ENCODE measurements at regions not wholly inside any gene's neighbourhood (a gene's known extent, or its start where the extent isn't known, plus 50 kb on each side); places are given as distances from the start of the nearest gene placed in this dataset.

DNA sequence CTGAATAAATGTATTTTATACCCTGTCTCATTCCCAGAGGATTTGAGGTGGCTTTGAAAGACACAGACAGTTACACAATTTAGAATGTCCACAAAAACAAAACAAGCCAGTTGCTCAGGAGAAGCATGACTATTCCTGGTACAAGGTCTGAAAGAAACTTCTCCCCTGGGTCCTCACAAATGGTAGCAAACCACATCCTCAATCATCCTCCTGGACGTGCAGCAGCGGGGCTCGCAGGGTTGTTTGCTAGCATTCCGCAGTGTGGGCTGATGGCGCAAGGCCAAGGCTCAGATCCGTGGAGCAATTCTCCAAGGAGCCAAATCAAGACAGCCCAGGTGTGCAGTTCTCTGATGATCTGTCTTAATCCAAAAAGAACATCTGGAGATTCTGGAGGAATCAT lies 210.3 kb downstream of the ACTL7B start:
- H3K9me1 ChIP-seq (replicated peaks; ENCODE audit: control insufficient read depth, extremely low read depth, insufficient read depth, low read length) = no peaks in the 10 kb centered on the region
- ChIA-PET POLR2A (no interaction called here), CTCF (no interaction called here)
- H3K9me3 ChIP-seq (replicated peaks; ENCODE audit: control insufficient read depth, insufficient read depth, low read length) = no peaks in the 10 kb centered on the region
- BruUV-seq (replicated peaks) = no TSS peak
- TF ChIP-seq POLR2A (IDR thresholded peaks at IDR 0.05; ENCODE audit: low read depth, low read length) (no peak), EZH2 (IDR thresholded peaks at IDR 0.05; ENCODE audit: borderline replicate concordance, low read depth, low read length, severe bottlenecking) (no peak), JUN (IDR thresholded peaks at IDR 0.05; ENCODE audit: borderline replicate concordance, insufficient read depth, insufficient read length, low read depth) (no peak), POLR2AphosphoS5 (IDR thresholded peaks at IDR 0.05; ENCODE audit: insufficient read depth, low read depth, low read length) (no peak), MYC (IDR thresholded peaks at IDR 0.05; ENCODE audit: low read depth, low read length) (no peak), GATA2 (IDR thresholded peaks at IDR 0.05; ENCODE audit: insufficient read depth, insufficient read length, low read depth, low read length) (no peak), MAX (IDR thresholded peaks at IDR 0.05; ENCODE audit: insufficient read depth, insufficient read length) (no peak), FOS (IDR thresholded peaks at IDR 0.05; ENCODE audit: borderline replicate concordance, insufficient read depth, low read length) (no peak), CTCF (IDR thresholded peaks at IDR 0.05; ENCODE audit: extremely low read depth in 1 of 2, insufficient read depth in 1 of 2, low read depth in 1 of 2, low read length in 2 of 2) (no peak)
- no peaks in the 10 kb centered on the region for H3K27me3 ChIP-seq (ENCODE audit: control insufficient read depth in 2 of 2, insufficient read depth in 2 of 2, low read length in 2 of 2)
- H3K79me2 ChIP-seq (ENCODE audit: control insufficient read depth, insufficient read depth, low read length) = no peaks in the 10 kb centered on the region
- no peaks in the 10 kb centered on the region for H4K20me1 ChIP-seq (replicated peaks; ENCODE audit: control insufficient read depth, extremely low read depth, insufficient read depth, low read length)
- H3K4me2 ChIP-seq (ENCODE audit: insufficient read depth, low read length) = no peak overlapping the region
- no peak overlapping the region for H3K4me3 ChIP-seq (replicated peaks in 1 of 3; ENCODE audit: insufficient read depth in 1 of 3, low read depth in 1 of 3, low read length in 3 of 3)
- dilution Hi-C loops (cut with MboI; ENCODE audit: extremely low pct_ligation_motif_present, low sequenced_read_pairs) (no loop called here), intact Hi-C loops (cut with micrococcal nuclease) (no loop called here)
- H3K9ac ChIP-seq (replicated peaks; ENCODE audit: extremely low read depth, insufficient read depth, low read length) = no peak overlapping the region
- DNase-seq (ENCODE audit: low read depth, low spot score) (no peak), FAIRE-seq (no peak)
- no peaks in the 10 kb centered on the region for H3K36me3 ChIP-seq (ENCODE audit: control insufficient read depth in 2 of 2, extremely low read depth in 1 of 2, insufficient read depth in 2 of 2, low read length in 2 of 2)
- H3K27ac ChIP-seq (ENCODE audit: insufficient read depth, low read depth, low read length) = no peak overlapping the region
- no peaks in the 10 kb centered on the region for H3K4me1 ChIP-seq (ENCODE audit: control insufficient read depth, extremely low read depth, insufficient read depth, low read length)
- no peak overlapping the region for H2AFZ ChIP-seq (ENCODE audit: low read depth, low read length)

All from endothelial cell of umbilical vein (primary cell).